GM12892 (cell line): ENCODE measurements at regions not wholly inside any gene's neighbourhood (a gene's known extent, or its start where the extent isn't known, plus 50 kb on each side); places are given as distances from the start of the nearest gene placed in this dataset.

Experiments
- DNase-seq: peaks from one replicate; pipeline ENCODE4 v3.0.0; 2011; ENCODE audit not compliant: insufficient read length
- FAIRE-seq: peaks from 2 replicates; lab custom pipeline; 2011; peaks lifted over from hg19 to GRCh38; lab: Jason Lieb, UNC
- POLR2A ChIP-seq: IDR thresholded peaks from 2 replicates; pipeline ENCODE4 v1.6.1; 2011; ENCODE audit warnings: low read depth, low read length, control low read depth
- POLR2AphosphoS5 ChIP-seq: IDR thresholded peaks from 2 replicates; pipeline ENCODE4 v1.6.1; 2011; ENCODE audit warnings: low read depth, low read length, control low read depth
- TAF1 ChIP-seq: IDR thresholded peaks from 2 replicates; pipeline ENCODE4 v1.6.1; 2011; ENCODE audit warnings: low read depth, mild to moderate bottlenecking, control low read depth, low read length, borderline replicate concordance

DNA sequence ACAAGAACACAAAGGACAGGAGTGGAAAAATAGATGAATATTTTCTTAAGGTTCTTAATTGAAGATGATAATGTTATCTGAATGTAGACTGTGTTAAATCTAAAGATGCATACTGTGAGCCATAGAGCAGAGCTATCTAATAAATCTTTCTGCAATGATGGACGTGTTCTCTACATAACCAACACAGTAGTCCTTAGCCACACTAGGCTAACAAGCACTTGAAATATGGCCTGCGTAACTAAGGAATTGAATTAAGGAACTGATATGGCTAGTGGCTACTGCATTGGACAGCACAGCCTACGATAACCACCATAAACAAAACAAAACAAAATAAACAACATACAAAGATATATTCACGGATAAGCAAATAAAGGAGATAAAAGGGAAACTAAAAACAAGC lies 181.3 kb downstream of the LYPLAL1 start:
- no peak for TF ChIP-seq TAF1
- TF ChIP-seq POLR2A: no peak
- no peak for TF ChIP-seq POLR2AphosphoS5
- no peak for DNase-seq
- FAIRE-seq: no peak

DNA sequence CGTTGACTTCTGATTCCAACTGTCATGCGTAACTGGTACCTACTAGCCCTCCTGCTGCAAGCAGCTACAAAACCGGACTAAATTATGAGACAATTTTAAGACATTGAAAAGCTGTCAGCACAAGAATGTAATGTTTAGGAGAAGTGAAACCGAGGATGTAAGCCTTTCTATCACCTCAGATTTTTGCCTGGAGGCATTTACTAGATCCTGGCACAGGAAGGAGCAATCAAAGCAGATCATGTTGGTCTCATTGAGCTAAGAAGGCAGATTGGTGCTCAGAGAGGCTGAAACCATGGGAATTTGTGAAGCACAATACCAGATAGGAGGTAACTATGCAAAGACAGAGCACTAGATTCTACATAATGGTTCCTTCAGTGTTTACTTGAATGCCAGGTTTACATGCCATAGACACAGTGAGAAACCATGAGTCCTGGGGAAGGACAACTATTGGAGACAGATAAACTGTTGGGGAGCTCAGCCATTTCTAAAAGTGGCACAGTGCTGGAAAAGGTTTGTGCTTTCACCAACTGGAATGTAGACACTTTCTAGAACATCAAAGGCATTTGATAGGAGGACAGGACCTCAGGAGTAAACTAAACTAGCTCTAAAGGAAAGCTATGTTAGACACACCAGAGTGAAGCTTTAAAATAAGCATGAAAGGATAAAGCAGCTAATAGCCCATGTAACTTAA lies 179.4 kb downstream of the LYPLAL1 start:
- no peak for TF ChIP-seq POLR2AphosphoS5
- TF ChIP-seq POLR2A: no peak
- TF ChIP-seq TAF1: no peak
- DNase-seq: no peak
- no peak for FAIRE-seq

DNA sequence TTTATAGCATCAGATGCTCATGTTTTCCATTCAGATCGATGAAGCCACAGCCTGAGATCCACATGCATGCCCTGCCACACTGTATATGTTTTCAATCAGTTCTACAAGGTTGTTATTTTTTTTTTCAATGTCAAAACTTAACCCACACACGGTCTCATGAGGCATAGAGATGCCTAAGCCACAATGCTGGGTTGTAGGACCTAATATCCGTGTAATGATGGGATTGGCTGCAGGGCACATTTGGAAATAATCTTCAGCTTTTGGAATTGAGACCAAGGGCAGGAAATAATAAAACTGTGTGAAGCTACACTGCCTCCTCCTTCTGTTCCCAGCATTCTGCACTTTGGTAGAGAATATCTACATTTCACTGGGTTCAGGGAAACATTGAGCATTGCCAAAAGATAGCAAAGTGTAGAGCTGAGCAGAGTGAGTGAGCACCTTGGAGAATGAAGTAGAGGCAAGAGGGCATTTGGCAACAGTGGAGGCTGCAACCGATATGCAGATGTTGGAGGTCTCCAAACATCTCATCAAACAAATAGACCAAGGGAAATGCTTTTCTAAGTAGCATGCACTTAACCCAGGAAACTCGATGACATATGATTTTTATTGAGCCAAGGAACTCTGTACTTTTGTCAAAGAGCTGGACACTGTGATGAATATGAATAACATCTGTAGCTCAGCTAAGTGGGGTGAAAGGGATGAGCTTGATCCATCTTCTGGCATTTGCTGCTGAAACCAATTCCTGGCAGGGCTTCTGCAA lies 176.7 kb downstream of the LYPLAL1 start:
- FAIRE-seq: no peak
- TF ChIP-seq POLR2AphosphoS5 (no peak), TAF1 (no peak), POLR2A (no peak)
- DNase-seq: no peak

DNA sequence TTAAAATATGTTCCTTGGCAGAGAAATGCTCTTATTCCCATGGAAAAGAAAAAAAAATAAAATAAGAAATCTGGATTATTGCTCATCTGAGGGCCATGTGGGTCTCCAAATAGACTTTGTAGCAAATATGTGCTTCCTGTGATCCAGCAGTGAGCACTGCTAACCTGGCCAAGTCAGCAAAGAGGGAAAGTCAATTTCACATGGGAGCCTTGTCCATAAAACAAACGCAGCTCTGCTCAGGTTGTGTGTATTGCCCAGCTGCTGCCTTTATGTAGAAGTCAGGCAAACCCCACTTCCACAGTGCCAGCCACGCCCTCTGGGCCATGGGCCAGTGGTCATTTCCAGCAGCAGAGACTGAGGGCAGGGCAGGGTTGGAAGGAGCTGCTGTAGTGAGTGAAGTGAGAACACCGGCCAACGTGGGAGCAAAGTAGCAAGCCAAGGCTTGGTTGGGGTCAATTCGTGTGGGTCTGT lies 174.3 kb downstream of the LYPLAL1 start:
- TF ChIP-seq TAF1: no peak
- TF ChIP-seq POLR2AphosphoS5: no peak
- FAIRE-seq (no peak), DNase-seq (no peak)

DNA sequence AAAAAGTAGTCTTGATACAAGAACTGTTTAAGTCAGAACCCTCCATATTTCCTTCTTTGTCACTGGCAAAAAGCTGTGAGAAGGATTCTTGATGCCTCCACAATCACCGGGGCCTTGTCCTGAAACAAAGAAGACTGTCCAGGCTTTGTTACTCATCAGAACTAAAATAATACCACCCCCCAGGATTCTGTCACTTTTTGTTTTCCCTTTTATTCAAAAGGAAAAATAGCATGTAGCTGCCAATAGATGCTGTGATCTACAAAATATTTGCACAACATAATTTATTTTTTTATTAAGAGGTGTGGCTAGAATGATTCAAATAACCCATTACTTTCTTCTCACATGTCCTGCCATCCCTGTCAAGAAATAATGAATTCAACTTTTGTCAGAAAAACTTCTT lies 173.7 kb downstream of the LYPLAL1 start:
- DNase-seq: no peak
- TF ChIP-seq POLR2A (no peak), POLR2AphosphoS5 (no peak), TAF1 (no peak)
- FAIRE-seq: no peak

DNA sequence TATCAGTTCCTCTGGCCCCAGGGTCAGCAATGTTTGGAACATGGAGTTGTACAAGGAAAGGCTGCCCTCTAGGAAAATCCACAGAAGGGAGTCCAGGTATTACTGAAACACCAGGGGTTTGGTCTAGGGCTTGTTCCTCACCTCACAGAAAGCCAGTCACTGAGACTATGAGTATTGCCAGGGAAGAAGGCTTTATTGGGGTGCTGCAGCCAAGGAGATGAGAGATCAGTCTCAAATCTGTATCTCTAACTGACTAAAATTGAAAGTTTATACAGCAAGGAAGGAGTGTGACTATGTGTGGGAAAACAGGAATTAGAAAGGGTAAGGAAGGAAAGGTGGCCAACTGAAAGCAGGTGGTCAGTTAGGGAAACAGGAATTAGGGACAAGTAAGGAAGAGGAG lies 172.3 kb downstream of the LYPLAL1 start:
- TF ChIP-seq POLR2A (no peak), POLR2AphosphoS5 (no peak), TAF1 (no peak)
- DNase-seq: no peak
- FAIRE-seq: no peak

DNA sequence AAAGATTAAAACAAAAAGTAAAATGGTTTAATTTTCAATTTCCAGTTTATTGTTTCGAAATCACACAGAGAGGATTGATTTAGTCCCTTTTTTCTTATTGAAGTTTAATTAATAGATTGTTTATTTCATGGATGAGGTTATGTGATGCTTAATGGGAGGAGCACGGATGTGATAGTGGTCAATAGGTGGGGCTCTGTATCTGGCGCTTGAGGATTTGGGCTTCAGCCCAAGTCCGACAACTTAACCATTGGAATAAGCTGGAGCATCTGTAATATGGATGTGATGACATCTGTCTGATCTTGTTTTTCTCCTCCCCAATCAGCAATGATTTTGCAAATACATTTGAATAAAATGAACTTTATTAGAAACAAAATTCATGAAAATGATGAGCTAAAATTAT lies 169.2 kb downstream of the LYPLAL1 start:
- DNase-seq: no peak
- TF ChIP-seq POLR2A (no peak), POLR2AphosphoS5 (no peak), TAF1 (no peak)

DNA sequence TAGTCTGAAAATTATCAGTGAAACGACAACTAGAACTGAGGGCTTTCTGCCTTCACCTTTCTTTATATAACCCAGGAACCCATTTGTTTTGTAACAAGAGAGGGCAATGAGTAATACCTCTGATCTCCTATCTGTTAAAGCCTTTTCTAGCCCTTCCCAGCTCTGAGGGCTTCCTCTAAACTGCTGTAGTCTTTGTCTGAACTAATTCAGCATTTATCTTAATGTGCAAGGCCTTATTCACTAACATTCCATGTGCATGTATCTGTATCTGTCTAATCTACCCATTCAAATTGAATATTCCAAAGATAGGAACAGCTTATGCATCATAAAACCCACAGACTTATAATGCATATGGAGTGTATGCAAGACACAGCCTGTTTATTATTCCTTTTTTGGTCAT lies 167.1 kb downstream of the LYPLAL1 start:
- FAIRE-seq (no peak), DNase-seq (no peak)
- no peak for TF ChIP-seq TAF1
- TF ChIP-seq POLR2AphosphoS5: no peak
- no peak for TF ChIP-seq POLR2A

More for the DNA sequence above, 169.2 kb downstream of the LYPLAL1 start:
- no peak for FAIRE-seq

DNA sequence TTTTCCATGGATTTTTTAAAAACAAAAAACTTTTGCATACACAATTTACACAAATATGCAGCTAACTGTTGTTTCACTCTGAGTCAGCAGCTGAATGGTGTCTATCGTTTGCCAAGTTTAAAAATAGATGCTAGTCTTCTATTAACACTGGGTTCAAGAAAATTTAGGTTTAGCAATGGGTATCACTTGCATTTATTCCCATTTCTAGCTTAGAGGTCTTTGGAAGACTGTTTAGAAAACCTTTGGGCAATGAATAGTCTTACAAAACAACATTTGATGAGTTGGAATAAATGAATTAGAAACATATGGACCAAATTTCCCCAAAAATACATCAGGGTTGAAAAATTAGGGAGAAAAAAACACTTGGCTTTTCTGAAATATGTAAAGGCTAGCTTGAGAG lies 165.8 kb downstream of the LYPLAL1 start:
- TF ChIP-seq TAF1 (no peak), POLR2A (no peak), POLR2AphosphoS5 (no peak)
- no peak for DNase-seq
- no peak for FAIRE-seq

DNA sequence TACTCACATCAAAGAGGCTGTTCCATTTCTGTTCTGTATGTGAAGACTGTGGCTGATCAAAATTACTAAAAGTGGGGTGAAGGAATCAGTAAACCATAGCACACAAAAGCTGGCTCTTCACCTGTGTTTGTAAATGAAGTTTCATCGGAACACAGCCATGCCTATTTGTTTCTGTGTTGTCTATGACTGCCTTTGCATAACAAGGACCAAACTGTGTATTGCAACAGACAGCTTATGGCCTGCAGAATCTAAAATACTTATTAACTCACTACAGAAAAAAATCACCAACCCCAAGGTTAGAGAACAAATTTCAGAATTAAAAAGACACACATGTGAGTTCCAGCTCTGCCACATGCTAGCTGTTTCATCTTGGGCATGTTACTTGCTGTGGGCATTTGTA lies 163.9 kb downstream of the LYPLAL1 start:
- no peak for DNase-seq
- no peak for TF ChIP-seq TAF1
- TF ChIP-seq POLR2A: no peak
- no peak for FAIRE-seq

DNA sequence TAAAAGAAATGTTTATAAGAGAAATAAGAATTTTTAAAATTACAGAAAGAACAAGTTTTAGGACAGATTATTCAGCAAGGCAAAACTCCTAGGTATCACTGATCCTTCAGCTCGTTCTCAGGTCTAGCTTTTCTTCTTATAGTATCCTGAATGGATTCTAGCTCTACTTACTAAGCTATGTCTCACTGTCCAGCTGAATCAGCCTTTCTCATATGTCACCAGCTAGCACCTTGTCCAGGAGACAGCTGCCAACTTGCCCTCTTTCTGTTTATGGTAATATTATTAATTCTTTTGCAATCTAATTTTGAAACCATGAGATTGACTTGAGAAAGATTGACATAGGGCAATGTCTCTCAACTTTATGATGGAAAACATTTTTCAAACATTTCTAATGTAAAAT lies 159.9 kb downstream of the LYPLAL1 start:
- FAIRE-seq: no peak
- TF ChIP-seq TAF1: no peak
- TF ChIP-seq POLR2A: no peak
- no peak for TF ChIP-seq POLR2AphosphoS5
- no peak for DNase-seq

DNA sequence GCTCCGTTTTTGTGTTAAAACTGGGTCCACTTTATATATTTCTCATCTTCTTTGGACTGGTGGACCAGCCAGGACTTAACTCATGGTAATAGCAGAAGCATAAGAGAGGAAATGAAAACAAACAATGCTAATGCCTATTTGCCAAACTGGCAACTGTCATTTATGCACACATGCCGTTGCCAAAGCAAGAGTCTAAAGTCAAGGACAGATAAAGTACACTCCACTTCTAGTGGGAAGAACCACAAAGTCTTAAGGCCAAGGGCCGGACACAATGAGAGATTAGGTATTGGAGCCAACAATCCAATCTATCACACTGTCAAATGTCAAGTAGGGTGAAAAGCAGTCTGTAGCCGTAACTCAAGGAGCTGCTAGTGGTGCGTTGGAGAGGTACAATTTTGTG lies 157.7 kb downstream of the LYPLAL1 start:
- DNase-seq: no peak
- TF ChIP-seq TAF1 (no peak), POLR2AphosphoS5 (no peak), POLR2A (no peak)
- no peak for FAIRE-seq

DNA sequence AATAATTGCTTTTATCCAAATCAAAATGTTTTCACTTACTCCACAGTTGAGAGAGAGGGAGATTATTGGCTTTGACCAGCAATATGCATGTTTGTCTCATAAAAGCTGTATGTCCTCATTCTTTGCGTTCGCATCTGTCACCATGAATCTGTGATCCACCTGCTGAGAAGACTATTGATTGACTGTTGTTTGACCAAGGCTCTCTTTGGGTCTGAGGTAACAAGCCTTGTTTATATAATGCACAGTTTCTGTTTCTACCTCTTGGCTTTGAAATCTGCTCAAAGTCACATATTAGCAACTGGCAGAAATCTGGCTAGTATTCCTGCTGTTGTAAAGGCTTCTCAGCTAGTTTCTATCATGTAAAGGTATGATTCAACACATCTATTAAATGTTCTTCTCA lies 157.0 kb downstream of the LYPLAL1 start:
- TF ChIP-seq POLR2A: no peak
- no peak for TF ChIP-seq TAF1
- DNase-seq (no peak), FAIRE-seq (no peak)

DNA sequence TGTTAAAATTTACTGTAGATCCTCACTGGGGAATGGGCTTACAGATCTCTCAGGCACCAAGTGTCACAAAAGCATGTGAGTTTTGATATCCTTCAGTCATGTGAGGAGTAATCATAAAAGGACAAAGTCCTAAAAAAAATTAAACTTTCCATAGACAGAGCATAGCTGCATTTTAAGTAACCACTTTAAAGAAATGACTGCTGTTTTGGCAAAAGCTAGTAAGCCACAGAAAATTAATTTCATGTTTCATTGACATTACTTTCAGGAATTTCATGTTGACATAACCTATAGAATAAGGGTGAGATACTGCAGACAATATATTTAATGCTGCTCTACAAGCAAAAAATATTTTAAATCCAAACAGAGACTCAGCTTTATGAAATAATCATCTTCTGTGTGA lies 156.3 kb downstream of the LYPLAL1 start:
- no peak for TF ChIP-seq TAF1
- no peak for TF ChIP-seq POLR2A
- no peak for TF ChIP-seq POLR2AphosphoS5
- DNase-seq: no peak
- no peak for FAIRE-seq
